AG09309 (cell line): ENCODE measurements at regions not wholly inside any gene's neighbourhood (a gene's known extent, or its start where the extent isn't known, plus 50 kb on each side); places are given as distances from the start of the nearest gene placed in this dataset.

Source experiments
- DNase-seq: peaks from one replicate; pipeline ENCODE4 v3.0.0-alpha.2; 2010; ENCODE audit warnings: low read depth
- H3K4me3 ChIP-seq: 2 replicates; pipeline ENCODE4 v1.5.1; 2011; ENCODE audit warnings: mild to moderate bottlenecking, low read depth, low read length, moderate library complexity; ENCODE audit not compliant: control insufficient read depth
- TF ChIP-seq, protein P1 (sequence below): IDR thresholded peaks from 2 replicates; pipeline ENCODE4 v1.5.1; 2011; ENCODE audit warnings: mild to moderate bottlenecking, low read depth, low read length, inconsistent platforms; ENCODE audit not compliant: insufficient read depth, control insufficient read depth; ENCODE audit errors: missing control alignments

DNA sequence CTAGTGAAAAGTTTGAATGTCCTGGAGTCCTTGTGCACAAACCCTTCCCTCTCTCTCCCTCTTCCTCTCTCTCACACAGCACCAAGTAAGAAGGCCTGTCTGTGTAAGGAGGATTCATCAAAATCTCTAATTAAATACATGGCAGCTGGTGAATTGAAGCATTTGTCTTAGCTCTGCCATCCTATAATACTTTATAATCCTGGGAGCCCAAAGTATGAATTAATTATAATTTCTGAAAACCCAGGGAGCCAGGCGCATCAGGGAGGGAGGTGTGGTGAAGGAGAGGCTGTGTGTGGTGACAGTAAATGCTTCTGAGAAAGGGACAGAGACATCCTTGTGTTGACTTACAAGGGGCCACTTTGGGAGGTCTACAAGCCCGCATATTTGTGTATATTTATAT, 691.4 kb upstream of the EEF2KMT start:
- no peak for DNase-seq
- TF ChIP-seq, protein P1, sequence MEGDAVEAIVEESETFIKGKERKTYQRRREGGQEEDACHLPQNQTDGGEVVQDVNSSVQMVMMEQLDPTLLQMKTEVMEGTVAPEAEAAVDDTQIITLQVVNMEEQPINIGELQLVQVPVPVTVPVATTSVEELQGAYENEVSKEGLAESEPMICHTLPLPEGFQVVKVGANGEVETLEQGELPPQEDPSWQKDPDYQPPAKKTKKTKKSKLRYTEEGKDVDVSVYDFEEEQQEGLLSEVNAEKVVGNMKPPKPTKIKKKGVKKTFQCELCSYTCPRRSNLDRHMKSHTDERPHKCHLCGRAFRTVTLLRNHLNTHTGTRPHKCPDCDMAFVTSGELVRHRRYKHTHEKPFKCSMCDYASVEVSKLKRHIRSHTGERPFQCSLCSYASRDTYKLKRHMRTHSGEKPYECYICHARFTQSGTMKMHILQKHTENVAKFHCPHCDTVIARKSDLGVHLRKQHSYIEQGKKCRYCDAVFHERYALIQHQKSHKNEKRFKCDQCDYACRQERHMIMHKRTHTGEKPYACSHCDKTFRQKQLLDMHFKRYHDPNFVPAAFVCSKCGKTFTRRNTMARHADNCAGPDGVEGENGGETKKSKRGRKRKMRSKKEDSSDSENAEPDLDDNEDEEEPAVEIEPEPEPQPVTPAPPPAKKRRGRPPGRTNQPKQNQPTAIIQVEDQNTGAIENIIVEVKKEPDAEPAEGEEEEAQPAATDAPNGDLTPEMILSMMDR: no peak
- no peak overlapping the region for H3K4me3 ChIP-seq

- no peak overlapping the region for H3K4me3 ChIP-seq
- TF ChIP-seq, protein P1: no peak
- DNase-seq: no peak
Measured at GRCh38 chr16:5781436-5781835, 683.8 kb upstream of the EEF2KMT start.

- TF ChIP-seq, protein P1: no peak
- no peak for DNase-seq
Measured at GRCh38 chr16:5776876-5777275, 679.3 kb upstream of the EEF2KMT start.

DNA sequence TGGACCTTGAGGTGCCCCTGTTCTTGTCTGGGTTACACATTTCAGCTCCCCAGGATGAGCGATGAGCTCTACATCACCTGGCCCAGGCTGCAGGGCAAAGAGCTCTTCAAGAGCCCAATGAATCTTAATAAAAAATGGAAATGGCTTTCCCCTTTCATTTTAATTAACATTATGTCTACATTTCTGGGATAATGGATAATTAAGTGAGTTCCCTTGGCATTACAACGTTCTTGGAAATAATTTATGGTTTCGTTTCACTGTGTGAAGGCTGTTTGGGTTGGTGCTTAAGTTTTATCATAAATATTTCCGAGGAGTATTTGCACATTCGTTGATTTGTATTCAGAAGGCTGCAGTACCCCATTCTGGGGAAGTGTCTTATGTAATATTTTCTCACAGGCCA, 678.3 kb upstream of the EEF2KMT start:
- TF ChIP-seq, protein P1: no peak

More at GRCh38 chr16:5776876-5777275, 679.3 kb upstream of the EEF2KMT start:
- no peak overlapping the region for H3K4me3 ChIP-seq

GRCh38 chr16:5770118-5770517, 672.5 kb upstream of the EEF2KMT start:
- TF ChIP-seq, protein P1: no peak
- H3K4me3 ChIP-seq: no peak overlapping the region
- no peak for DNase-seq

More for the DNA sequence above, 678.3 kb upstream of the EEF2KMT start:
- H3K4me3 ChIP-seq: no peak overlapping the region
- no peak for DNase-seq

GRCh38 chr16:5769513-5769912, 671.9 kb upstream of the EEF2KMT start:
- TF ChIP-seq, protein P1: no peak
- no peak overlapping the region for H3K4me3 ChIP-seq
- no peak for DNase-seq

- no peak for DNase-seq
- TF ChIP-seq, protein P1: no peak
- no peak overlapping the region for H3K4me3 ChIP-seq
Measured at GRCh38 chr16:5768445-5768844, 670.9 kb upstream of the EEF2KMT start.
